GM21576 (cell line): ENCODE measurements at regions not wholly inside any gene's neighbourhood (a gene's known extent, or its start where the extent isn't known, plus 50 kb on each side); places are given as distances from the start of the nearest gene placed in this dataset.

ENCODE experiments used
- ATAC-seq: cut with Tn5 transposase; IDR thresholded peaks from one replicate; pipeline ENCODE4 v1.9.1; 2021; ENCODE audit warnings: mild to moderate bottlenecking, moderate library complexity; ENCODE audit not compliant: unreplicated experiment

DNA sequence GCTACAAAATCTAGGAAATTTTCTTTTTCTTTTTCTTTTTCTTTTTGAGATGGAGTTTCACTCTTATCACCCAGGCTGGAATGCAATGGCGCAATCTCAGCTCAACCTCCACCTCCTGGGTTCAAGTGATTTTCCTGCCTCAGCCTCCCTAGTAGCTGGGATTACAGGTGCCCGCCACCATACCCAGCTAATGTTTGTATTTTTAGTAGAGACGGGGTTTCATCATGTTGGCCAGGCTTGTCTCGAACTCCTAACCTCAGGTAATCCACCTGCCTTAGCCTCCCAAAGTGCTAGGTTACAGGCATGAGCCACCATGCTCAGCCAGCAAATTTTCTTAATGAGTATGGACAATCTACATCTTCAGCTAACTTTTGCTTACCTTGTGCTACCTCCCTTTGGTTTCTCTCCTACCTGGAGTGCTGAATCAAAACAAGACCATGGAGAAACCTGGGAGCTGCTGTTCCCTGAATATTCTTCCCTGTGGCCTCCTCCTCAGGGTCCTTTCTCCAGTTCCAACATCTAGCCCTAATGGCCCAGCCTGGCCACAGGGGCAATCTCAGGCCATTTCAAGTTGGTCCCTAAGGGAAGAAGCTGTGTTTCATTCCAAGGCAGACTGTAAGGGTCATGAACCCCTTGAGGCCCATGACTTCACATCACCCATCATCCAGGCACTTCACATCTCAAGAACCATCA lies 74.6 kb upstream of the EGLN3 start:
- no peak for ATAC-seq

GRCh38 chr14:34024768-34025144 lies 73.9 kb upstream of the EGLN3 start:
- no peak for ATAC-seq

DNA sequence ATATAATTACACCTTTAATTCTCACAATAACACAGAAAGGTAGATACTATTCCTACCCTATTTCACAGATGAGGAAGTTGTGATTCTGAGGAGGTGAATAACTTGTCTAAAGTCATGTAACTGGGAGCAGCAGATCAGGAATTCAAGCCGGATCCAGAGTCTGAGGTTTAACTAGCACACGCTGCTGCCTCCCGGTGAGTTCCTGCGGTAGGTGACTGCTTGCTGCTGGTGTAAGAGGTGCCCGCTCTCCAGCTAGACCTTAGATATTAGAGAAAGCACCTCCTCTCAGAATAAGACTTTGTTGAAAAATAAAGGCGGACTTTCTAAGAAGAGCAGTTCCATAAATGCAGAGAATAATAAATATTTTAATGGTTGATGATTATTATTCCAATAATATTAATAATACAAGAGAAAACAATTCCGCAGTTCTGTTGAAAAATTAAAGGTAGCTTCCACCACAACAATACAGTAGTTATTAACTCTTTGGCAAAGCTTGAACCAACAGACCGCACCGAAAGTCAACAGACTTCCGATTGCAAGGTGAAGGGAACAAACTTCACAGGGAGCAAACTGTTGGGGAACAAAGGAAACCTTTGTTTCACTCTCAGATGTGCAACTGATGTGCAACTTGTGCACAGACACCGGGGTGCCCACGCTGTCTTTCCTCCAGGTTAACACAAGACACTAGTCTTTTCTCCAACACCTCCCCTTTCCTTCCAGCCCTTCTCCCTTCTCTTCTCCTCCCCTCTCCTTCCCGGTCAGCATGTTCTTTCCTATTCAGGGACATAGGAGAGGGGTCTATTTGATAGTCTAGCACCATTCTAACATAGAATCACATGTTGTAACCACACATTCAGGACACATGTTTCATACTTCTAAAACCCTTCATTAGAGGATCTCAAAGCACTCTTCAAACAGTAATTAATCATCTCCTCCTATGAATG lies 73.2 kb upstream of the EGLN3 start:
- no peak for ATAC-seq

GRCh38 chr14:34021096-34021495 lies 70.2 kb upstream of the EGLN3 start:
- ATAC-seq = no peak

- ATAC-seq = no peak
These were observed 69.1 kb upstream of the EGLN3 start for GRCh38 chr14:34020014-34020413.

DNA sequence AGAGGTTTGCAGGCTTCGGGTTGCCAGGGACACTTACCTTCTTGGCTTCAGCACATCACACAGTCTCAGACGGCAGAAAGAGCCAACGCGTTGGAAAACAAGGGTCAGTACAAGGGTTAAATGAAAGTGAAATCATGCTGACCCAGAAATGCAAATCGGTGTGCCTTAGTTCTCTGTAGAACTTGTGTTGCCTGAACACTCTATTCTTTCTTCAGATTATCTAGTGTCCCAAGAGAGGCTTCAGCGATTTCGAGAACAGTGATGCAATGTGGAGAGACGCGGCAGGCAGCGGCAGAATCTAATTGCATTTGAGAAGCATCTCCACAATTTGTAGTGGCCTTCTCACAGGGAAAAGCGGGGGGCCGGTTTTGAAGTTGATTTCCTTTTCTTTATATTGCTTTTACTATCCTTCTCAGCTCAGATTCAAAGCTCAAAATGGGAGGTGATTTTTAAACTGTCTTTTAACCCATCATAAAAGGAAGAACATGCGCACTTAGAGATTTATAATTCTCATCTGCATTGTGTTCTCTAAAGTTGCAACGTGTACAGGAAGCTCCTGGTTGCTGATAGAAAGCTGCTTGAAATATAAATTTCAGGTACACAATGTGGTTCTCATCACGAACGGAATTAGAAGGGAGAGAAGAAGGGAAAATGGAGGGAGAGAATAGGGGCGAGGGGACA lies 67.8 kb upstream of the EGLN3 start:
- ATAC-seq = peak; percentile 79

- ATAC-seq = no peak
These were observed 67.3 kb upstream of the EGLN3 start for GRCh38 chr14:34018125-34018524.

GRCh38 chr14:34015383-34015782 lies 64.5 kb upstream of the EGLN3 start:
- ATAC-seq = no peak

GRCh38 chr14:34014936-34015335 lies 64.1 kb upstream of the EGLN3 start:
- no peak for ATAC-seq

GRCh38 chr14:34013721-34014060 lies 62.8 kb upstream of the EGLN3 start:
- ATAC-seq = peak; percentile 52

DNA sequence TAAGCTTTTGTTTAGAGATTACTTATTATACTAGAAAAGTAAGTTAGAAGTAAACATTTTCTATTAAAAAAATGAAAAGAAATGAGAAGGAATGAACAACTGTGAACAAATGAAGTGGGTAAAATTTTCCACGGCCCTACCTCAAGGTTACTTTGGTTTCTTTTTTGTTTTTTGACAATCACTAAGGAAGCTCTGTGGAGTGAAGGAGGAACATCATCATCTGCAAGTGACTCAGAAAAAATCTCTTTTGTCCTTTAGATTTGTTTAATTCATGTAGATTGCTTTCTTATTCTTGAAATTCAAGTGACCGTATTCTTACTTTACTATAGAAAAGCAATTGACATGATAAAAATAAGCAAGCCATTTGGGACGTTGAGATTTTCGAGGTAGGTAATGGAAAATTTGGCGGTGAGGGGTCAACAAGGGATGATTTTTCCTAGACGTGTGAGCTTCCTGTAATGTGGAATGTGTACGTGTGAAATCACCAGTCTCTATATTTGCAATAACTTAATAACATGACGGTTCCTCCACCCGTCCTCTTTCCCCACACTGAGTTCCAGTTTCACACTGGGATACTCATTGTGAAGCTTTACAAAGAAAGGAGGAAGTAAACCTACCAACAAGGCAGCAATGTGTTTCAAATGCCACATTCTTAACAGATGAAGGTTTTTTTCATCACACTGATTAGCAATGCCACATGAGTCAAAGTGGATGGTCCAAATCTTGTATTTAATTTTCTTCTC lies 62.3 kb upstream of the EGLN3 start:
- peak; percentile 73 for ATAC-seq

DNA sequence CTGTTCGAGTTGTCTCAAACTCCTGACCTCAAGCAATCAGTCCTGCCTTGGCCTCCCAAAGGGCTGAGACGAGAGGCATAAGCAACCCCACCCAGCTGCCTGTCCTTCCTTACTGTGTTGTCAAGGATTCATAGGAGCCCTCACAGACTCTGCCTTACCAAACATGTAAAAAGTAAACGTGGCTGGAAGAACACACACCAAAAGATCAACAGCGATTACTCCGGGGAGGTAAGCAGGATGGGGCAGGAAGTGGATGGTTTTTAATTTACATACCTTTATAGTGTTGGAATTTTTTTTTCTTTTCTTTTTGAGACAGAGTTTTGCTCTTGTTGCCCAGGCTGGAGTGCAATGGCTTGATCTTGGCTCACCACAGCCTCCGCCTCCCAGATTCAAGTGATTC lies 61.5 kb upstream of the EGLN3 start:
- ATAC-seq = no peak

DNA sequence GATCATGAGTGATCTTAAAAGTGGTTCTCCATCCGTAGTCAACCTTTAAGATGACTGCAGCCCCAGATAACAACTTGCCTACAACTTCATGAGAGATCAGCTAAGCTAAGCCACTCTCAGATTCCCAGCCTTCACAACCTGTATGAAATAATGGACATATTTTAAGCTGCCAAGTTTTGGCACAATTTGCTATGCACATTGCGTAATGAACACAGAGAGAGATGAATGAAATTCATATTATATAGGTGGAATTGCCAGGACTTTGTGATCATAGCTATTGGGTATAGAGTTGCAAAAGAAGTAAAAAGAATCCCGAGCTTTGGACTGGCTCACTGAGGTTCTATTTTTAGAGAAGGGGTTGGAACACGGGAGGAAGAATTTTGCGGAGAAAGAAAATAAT lies 59.1 kb upstream of the EGLN3 start:
- no peak for ATAC-seq

DNA sequence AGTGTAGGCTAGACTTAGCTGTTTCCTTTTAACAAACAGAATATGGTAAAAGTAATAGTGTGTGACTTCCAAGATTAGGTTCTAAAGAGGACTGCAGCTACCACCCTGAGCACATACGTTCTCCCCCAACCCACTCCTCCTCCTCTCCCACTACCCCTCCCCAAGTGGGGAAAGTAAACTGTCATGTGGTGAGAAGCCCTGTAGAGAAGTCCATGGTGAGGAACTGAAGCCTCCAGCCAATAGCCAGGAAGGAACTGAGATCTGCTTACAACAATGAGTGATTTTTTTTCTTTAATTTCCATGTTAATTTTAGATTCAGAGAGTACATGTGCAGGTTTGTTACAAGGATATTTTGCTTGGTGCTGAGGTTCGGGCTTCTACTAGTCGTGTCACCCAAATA lies 57.0 kb upstream of the EGLN3 start:
- ATAC-seq = no peak

DNA sequence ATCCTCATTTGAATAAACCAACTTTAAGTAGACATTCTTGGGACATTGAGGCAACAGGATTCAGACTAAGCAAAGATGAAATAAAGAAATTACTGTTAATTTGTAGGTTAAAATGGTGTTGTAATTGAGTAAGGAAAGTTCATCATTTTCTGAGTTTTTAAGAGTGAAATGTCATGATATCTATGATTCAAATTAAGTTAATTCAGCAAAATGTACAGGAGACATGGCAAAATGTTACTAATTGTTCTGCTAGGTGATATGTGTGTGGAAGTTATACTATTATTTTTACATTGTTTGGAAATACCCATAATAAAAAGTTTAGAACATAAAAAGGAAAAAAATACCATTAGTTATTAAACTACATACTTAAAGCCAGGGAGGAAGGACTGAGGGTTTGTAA lies 55.0 kb upstream of the EGLN3 start:
- ATAC-seq = no peak

DNA sequence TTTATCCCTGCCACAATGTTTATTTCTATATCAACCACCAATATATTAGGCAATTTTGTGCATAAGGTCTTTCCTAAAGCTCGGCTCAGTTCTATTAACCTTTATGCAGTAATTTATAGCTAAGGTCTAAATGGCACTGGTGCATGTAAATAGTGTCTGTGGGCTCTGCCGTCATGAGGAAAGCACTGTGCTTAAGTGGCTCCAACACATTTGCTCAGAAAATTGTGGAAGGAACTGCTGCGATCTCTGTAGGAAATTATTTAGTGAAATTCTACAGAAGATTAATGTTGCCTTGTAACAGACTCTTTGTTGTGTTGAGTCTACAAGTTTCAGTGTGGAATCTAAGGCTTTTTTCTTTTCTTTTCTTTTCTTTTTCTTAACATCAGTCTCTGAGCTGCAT lies 54.0 kb upstream of the EGLN3 start:
- no peak for ATAC-seq

DNA sequence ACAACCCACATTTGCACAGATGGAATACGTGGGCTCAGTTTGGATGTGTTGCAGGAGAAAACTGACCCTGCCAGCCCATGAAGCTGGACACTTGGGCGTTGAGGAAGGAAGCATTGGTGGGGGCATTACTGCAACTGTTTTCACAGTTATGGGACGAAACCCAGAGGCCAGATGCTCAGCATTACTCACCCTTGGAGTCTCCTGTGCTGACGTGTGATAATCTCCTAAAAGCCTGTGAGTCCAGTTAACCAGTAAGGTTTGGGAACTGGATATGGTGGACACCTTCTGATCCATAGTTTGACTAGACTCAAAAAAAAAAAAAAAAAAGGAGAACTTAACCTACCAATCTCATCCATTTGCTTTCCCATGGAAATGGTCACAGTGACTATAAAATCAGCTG lies 52.8 kb upstream of the EGLN3 start:
- ATAC-seq = no peak

GRCh38 chr14:34003082-34003668 lies 52.3 kb upstream of the EGLN3 start:
- no peak for ATAC-seq
